GM18511 (cell line): ENCODE measurements at regions not wholly inside any gene's neighbourhood (a gene's known extent, or its start where the extent isn't known, plus 50 kb on each side); places are given as distances from the start of the nearest gene placed in this dataset.
"Not testable (repeated sequence)": the region's sequence is repeated elsewhere in the genome, so short reads cannot be mapped to it uniquely, and the experiment has no call there.

Source experiments
- ATAC-seq: cut with Tn5 transposase; IDR thresholded peaks from one replicate; pipeline ENCODE4 v1.9.1; 2021; ENCODE audit warnings: mild to moderate bottlenecking, moderate library complexity; ENCODE audit not compliant: unreplicated experiment

DNA sequence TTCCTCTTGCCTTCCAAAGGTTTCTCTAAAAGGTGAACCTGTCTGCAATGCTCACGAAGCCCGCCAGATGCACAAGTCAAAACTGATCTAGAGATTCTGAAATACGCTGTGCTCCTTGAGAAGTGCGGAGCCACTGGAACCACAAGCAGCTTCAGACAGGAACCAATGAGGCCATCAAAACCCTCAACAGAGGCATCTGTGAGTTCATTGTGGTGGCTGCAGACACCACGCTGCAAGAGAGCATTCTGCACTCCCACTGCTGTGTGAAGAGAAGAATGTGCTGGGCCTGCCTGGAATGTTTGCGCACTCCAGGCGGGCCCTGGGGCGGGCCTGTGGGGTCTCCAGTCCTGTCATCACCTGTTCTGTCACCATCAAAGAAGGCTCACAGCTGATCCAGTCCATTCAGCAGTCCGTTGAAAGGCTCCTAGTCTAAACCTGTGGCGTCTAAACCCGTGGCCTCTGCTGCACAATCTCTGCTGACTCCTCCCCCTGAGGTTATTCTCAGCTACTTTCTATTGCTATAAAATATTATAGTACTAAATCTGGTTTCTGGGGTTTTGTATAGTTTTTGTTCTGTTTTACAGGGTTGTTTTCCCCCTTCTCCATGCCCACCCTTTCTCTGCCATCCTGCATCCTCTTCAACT, 187.4 kb downstream of the FAM72C start:
- not testable (repeated sequence) for ATAC-seq

DNA sequence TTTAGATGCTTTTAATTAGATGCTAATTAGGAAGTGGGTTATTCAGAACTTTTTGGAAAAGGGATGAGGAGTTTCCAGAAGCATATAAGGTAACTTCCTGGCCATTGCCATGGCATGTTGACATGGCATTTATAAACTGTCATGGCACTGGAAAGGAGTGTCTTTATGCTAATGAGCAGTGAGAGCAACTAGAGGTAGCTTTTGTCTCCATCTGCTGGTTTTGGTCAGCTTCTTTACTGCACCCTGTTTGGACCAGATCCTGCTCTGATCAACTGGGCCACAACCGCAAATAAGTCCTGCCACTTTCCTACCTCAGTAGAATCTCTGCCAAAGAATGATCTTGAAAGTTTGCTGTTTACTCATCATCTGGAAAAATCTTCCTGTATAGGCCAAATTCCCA, 193.6 kb downstream of the FAM72C start:
- not testable (repeated sequence) for ATAC-seq

DNA sequence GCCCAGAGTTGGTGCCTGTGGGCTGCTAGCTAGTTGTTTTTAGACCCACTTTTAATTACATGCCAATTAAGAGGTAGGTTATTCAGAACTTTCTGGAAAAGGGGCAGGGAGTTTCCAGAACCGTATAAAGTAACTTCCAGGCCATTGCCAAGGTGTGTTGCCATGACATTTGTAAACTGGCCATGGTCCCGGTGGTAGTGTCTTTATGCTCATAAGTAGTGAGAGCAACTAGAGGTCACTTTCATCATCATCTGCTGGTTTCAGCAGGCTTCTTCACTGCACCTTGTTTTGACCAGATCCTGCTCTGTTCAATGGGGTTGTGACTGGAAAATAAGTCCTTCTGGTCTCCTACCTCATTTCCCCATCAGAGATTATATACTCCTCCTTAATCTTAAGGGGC, 207.0 kb downstream of the FAM72C start:
- not testable (repeated sequence) for ATAC-seq

DNA sequence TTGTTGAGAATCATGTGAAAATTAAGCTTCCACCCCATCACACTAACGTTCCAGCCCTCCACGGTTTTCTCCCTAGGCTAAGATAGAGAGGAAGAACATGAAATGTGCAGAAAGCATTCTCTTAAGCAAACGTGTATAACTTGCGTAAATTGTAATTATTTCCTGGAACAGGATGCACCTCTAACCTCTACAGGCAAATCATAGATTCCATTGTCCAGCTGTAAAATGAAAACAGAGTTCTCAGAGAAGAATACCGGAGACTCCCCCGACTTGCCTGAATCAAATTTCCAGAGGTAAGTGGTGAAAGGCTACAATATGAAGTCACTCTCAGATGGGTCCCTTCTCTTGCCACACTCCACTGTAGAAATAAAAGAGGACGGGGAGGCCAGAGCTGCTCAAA, 211.4 kb downstream of the FAM72C start:
- ATAC-seq = not testable (repeated sequence)

DNA sequence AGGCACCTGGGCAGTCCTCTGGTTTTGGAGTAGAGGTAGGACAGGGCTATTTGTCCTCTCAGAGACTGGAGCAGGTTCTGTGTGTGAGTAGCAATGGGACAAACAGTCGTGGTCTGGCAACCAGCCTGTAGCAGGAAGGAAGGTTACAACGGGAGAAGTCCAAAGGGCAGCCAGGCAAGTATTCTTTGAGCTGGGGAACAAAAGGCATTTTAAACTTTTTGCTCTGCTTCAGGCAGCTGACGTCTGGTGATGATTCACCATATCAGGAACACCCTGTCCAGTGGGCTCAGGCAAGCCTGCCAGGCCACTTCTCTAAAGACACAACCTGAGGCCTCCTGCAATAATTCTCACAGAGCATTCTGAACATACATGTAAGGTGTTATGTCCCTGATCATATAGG, 215.8 kb downstream of the FAM72C start:
- ATAC-seq = not testable (repeated sequence)

DNA sequence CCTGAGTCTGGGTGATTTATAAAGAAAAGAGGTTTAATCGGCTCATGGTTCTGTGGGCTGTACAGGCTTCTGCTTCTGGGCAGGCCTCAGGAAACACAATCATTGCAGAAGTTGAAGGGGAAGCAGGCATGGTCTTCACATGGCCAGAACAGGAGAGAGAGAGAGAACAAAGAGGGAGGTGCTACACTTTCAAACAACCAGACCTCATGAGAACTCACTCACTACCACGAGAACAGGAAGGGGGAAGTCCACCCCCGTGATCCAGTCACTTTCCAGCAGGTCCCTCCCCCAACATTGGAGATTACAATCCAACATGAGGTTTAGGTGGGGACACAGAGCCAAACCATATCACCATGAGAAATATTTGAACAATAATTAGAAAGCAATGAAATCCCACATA, 222.9 kb downstream of the FAM72C start:
- no peak for ATAC-seq

DNA sequence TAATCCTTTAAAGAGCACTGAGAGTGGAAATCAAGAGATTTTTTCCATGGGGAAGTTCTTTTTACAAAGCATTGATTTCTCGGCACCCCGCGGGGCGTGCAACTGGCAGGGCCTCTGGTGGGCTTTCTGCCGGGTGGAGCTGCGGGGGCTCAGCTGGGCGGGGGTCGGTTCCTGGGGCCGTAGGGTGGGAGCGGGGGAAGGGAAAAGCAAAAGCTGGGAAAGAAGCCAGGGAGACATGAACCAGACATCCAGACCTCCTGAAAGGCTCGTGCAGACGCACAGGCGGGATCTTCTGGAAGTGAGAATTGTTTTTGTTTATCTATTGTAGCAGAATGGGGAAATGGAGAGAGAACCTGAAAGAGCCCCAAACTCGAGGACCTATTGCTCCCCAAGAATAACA, 235.2 kb downstream of the FAM72C start:
- no peak for ATAC-seq

DNA sequence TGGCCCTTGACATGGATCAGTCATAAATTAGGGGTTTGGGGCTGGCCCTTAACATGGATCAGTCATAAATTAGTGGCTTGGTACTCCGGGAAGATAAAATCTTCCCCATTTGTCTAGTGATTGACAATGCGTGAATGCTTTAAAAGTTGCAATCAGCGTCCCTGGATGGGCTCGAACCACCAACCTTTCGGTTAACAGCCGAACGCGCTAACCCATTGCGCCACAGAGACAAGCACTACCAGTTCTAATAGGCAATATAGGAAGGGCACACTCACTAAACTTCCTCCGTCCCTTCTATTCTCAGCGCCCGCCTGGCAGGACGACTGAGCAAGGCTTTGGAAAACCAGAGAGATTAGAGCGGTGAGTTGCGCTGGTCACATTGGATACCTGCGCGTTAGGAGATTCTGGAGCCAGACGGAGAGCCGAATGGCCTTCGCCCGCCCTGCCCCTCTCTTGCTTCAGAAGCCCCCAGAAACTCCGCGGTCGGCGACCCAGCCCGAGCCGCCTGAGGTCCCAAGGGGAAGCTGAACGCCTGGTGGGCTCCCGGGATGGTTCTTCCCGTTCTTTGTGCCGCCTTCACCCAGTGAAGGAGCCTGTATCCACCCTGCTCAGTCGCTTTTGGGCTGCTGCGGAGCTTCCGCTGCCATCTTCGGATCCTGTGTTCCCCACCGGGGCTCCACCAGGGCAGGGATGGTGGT, 235.9 kb downstream of the FAM72C start:
- no peak for ATAC-seq

DNA sequence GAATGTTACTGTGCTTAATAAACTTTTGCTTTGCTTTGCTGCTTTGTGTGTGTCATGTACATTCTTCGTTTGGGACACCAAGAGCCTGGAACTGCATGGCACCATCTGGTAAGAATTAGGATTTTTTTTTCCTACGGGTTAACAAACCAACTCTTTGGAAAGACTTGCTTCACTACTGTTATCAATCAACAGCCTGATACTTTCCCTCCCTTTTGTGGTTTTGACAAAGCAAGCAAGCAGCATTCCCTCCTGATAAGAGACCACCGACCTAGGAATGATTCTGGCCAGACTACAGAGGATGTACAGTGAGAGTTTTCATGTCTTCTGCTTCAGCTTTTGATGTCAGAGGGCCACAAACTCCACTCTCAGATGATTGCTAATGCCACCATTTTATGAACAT, 237.5 kb downstream of the FAM72C start:
- ATAC-seq = not testable (repeated sequence)

DNA sequence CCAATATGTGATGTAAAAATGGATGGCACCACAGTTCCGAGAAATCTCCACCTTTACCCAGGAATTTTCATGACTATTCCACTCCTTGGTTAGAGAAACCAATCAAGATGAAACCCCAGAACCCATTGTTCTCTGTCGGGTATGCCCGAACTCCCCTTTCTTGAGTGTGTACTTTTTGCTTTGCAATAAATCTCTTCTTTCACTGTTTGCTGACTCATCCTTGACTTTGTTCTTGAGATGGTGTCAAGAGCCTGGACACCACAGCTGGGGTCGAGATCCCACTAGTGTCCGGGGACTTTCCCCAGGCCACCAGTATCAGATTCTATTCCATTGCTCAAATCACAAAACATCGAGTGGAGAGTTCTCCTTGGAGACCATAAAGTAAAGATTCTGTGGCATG, 240.9 kb downstream of the FAM72C start:
- ATAC-seq = not testable (repeated sequence)

DNA sequence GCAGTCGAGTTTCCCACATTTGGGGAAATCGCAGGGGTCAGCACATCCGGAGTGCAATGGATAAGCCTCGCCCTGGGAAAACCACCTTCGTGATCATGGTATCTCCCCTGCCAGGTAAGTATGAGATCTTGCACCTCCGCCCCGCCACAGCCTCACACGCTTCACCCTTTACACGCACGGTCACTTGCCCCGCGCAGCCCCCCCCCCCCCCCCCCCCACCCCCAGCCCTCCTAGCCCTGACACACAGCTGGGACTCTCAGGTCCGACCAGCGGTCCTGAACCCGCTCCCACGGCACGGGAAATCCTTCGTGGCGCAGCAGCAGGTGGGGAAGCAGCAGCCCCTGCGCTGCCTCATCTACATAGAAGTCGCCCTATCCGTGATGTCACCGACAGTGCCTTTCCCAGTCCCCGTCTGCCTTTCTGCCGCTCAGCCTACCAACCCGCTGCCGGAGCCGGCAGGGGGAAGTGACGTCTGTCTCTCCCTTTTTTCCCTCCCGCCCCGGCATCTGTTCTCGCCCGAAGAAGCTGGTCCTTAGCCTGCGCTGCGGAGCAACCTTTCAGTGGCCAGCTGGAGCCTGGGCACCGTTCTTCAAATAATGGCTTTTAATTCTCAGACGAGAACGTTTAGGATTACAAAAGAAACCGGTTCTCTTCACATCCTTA, 242.2 kb downstream of the FAM72C start:
- ATAC-seq = peak; percentile 70

DNA sequence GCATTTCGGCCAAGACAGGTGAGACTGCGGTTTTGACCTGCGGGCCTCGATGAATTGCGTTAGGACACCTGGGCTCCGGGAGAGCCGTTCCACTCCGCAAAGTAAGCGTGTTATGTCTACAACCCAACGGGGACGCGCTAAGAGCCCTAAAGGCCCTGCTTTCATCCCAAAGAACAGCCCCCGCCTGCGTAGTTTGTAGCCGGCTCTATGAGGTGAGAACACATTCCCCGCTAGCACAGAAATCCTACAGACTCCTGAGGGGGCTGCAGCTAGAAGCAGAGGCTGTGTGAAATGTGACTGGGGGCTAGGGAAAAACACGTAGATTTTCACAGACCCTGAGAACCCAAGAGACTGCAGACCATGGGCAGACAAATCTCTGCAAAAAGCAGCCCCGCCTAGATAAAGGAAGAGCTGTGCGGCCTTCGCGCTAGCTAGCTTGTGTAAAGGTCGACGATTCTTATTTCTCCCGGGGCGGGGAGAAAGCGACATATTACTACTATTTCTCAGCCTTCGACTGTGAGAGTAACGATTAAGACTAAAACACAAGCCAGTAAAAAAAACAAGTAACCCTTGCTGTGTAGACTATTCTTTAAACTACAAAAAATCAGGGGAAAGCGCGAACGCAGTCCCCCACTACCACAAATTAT, 242.9 kb downstream of the FAM72C start:
- peak; percentile 96 for ATAC-seq

DNA sequence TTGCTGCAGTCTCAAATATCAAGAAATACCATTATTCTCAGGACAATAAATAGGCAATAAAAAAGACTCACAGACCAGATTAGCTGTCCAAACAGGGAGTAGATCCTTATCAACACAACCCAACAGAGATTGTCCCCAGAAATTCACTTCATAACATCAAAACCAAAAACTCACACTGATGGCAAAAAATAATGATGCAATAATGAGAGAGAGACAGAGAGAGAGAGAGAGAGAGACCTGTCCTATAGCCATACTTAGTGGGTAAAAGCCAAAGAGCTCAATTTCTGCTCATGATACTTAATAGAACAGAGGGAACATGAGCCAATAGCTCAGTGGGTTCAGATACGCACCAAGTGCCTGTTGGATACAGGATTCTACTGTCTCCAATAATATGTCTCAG, 244.5 kb downstream of the FAM72C start:
- no peak for ATAC-seq

DNA sequence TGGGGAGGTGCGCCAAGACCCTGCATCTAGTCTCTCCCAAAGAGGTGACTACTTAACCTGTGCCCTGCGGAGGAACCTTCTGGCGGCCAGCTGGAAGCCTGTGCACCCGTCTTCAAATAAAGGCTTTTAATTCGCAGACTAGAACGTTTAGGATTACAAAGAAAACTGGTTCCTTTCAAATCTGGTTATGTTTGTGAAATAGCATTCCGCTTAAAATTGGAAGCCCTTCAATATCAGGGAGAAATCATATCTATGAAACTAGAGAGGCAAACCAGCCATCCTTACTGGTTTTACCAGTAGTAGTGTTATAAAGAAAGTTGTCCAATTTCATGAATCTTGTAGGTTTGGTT, 250.8 kb downstream of the FAM72C start:
- no peak for ATAC-seq

DNA sequence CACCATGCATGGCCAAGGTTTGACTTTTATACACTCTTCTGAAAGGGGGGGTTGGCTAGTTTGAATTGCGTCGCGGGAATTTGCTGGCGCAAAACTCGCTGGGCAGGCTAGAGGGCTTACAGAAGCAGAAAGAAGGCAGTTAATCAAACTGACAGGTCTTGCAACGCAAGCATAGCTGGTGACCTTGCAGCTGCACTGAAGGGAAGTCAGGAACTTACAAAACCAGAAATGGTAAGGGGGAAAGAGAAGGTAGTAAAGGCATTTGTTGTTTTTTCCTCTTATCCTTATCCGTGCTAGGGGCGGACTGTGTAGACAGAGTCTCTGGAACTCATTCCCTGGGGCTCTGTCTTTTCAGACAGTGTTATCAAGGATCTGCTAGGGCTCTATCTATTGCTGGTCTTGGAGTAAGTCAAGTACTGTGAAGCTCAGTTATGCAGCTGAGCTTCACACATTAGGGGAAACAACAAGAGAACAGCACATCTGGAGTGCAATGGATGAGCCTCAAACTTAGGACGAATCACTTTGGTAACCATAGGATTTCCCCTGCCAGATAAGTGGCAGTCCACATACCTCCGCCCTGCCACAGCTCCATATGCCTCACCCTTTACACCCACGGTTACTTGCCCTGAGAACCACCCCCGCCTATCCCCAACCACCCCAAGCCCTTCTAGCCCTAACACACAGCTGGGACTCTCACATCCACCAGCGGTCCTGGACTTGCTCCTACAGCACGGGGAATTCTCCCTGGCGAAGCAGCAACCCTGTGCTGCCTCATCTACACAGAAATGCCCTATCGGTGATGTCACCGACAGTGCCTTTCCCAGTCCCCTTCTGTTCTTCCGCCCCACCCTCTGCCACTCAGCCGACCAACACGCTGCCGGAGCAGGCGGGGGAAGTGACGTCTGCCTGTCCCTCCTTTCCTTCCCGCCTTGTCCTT, 251.4 kb downstream of the FAM72C start:
- no peak for ATAC-seq

DNA sequence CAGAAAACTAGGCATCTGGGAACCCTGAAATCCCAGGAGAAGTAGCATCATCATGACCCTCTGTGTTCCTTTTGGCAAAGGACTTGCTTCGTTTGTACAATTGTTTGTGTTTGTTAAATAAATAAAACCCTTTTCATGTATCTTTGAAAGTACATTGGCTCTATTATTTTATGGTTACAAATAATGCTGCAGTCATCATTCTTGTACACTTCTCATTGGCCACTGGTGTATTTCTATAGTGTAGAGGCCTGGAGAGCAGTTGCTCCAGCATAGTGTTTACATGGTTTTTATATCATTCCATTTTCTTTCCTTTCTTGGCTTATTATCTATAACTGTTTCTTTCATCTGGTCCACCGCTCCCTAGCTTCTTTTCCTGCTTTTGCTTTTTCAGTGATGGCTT, 253.3 kb downstream of the FAM72C start:
- no peak for ATAC-seq

DNA sequence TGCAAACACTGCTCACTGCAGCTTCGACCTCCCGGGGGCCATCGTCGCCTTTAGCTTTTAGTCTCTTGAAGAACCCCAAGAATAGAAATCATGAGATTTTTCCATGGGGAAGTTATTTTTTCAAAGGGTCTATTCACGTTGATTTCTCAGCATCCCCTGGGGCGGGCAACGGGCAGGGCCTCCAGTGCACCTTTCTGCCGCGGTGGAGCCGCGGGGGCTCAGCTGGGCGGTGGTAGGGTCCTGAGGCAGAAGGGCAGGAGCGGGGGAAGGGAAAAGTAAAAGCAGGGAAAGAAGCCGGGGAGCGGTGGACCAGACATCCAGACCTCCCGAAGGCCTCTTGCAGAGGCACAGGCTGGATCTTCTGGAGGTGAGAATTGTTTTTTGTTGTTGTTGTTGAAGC, 253.8 kb downstream of the FAM72C start:
- ATAC-seq = no peak

DNA sequence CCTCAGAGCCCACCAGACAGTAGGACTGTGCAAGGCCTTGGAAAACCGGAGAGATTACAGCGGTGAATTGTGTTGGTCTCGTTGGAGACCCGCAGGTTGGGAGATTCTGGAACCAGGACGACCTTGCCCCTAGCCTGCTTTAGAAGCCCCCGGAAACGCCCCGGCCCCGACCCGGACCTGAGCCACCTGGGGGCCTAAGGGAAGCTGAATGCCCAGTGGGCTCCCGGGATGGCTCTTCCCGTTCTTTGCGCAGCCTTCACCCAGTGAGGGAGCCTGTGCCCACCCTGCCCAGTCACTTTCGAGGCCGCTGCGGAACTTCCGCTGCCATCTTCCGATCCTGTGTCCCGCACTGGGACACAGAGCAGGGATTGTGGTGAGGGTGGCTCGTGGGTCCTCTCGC, 254.4 kb downstream of the FAM72C start:
- no peak for ATAC-seq

DNA sequence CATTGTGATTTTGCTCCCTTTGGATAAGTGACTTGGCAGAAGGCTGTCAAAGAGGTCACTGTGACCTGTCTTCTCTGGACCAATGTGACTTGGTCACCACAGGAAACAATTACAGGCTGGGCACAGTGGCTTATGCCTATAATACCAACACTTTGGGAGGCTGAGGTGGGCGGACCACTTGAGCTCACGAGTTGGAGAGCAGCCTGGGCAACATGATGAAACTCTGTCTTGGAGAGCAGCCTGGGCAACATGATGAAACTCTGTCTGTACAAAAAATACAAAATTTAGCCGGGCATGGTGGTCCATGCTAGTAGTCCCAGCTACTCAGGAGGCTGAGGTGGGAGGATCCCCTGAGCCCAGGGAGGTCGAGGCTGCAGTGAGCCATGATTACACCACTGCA, 256.9 kb downstream of the FAM72C start:
- not testable (repeated sequence) for ATAC-seq

DNA sequence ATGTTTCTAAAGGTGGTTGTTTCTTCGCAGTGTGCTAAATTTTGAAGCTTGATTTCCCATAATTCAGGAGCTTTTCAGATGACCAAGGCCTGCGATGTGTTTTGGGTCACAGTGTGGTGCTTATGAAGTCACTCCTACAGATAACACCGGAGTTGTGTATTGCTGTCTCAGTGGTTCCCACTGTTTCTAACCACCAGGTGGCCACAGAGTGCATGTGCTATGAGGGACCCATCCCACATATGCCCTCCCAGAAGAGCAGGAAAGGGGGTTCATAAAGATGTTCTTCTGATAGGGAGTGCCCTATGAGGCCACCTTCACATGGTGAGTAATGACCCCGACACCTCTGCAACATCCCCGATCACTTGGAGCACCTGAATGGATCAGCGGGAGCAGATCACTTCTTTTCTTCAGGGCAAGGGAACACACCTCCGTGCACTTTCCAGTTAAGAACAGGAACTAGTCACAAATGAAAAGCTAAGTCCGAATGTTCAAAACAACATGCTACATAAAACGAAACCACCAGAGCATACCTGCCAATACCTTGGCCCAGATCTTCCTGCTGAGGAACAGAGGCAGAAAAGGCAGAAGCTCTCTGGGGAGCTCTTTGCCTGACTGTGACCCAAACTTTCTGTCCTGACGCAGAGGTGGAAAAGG, 262.1 kb downstream of the FAM72C start:
- ATAC-seq = not testable (repeated sequence)
